H9 (cell line): ENCODE measurements at regions not wholly inside any gene's neighbourhood (a gene's known extent, or its start where the extent isn't known, plus 50 kb on each side); places are given as distances from the start of the nearest gene placed in this dataset.
A peak's percentile ranks its signal among the peaks of the same experiment; 100 is the strongest.
"Not testable (repeated sequence)": the region's sequence is repeated elsewhere in the genome, so short reads cannot be mapped to it uniquely, and the experiment has no call there.

Experiments
- DNase-seq: peaks from one replicate; pipeline ENCODE4 v3.0.0-alpha.2; 2017
- H2AFZ ChIP-seq: one replicate; pipeline ENCODE4 v1.6.1; 2013; ENCODE audit warnings: mild to moderate bottlenecking, low read length, control low read depth, moderate library complexity
- H2AK5ac ChIP-seq: 2 replicates; pipeline ENCODE4 v1.6.1; 2013; ENCODE audit warnings: low read length, control low read depth, mixed read lengths; ENCODE audit not compliant: insufficient read length
- H2BK120ac ChIP-seq: one replicate; pipeline ENCODE4 v1.6.1; 2013; ENCODE audit warnings: low read depth, mild to moderate bottlenecking, low read length, control low read depth, inconsistent platforms; ENCODE audit not compliant: poor library complexity, severe bottlenecking
- H2BK12ac ChIP-seq: 2 replicates; pipeline ENCODE4 v1.6.1; 2013; ENCODE audit warnings: low read length, control low read depth, mixed read lengths, low read depth; ENCODE audit not compliant: insufficient read length
- H2BK15ac ChIP-seq: 2 replicates; pipeline ENCODE4 v1.6.1; 2013; ENCODE audit warnings: low read depth, low read length, control low read depth
- H2BK20ac ChIP-seq: one replicate; pipeline ENCODE4 v1.6.1; 2013; ENCODE audit warnings: low read depth, mild to moderate bottlenecking, low read length, control low read depth, inconsistent platforms; ENCODE audit not compliant: poor library complexity, severe bottlenecking
- H2BK5ac ChIP-seq: 2 replicates; pipeline ENCODE4 v1.6.1; 2013; ENCODE audit warnings: low read length, control low read depth, mixed read lengths; ENCODE audit not compliant: insufficient read length
- H3K14ac ChIP-seq: 2 replicates; pipeline ENCODE4 v1.6.1; 2013; ENCODE audit warnings: low read length, control low read depth; ENCODE audit not compliant: insufficient read depth
- H3K18ac ChIP-seq: 2 replicates; pipeline ENCODE4 v1.6.1; 2013; ENCODE audit warnings: low read depth, mild to moderate bottlenecking, mixed read lengths, low read length, control low read depth; ENCODE audit not compliant: insufficient read length
- H3K23ac ChIP-seq: 2 replicates; pipeline ENCODE4 v1.6.1; 2013; ENCODE audit warnings: low read length, control low read depth, mixed read lengths, low read depth; ENCODE audit not compliant: insufficient read length
- H3K23me2 ChIP-seq: 2 replicates; pipeline ENCODE4 v1.6.1; 2013; ENCODE audit warnings: low read depth, mild to moderate bottlenecking, mixed read lengths, low read length, control low read depth; ENCODE audit not compliant: insufficient read length, poor library complexity, severe bottlenecking
- H3K27ac ChIP-seq: 2 replicates; pipeline ENCODE4 v1.5.1; 2013; ENCODE audit warnings: low read length, control low read depth, mixed read lengths, low read depth; ENCODE audit not compliant: insufficient read length
- H3K27me3 ChIP-seq: 2 replicates; pipeline ENCODE4 v1.6.1; 2013; ENCODE audit warnings: low read length, control low read depth, inconsistent platforms; ENCODE audit not compliant: insufficient read depth
- H3K4ac ChIP-seq: 2 replicates; pipeline ENCODE4 v1.6.1; 2013; ENCODE audit warnings: low read depth, mild to moderate bottlenecking, control low read depth, inconsistent platforms, low read length, moderate library complexity
- H3K4me1 ChIP-seq: 2 replicates; pipeline ENCODE4 v1.6.1; 2013; ENCODE audit warnings: low read length, control low read depth, inconsistent platforms; ENCODE audit not compliant: insufficient read depth
- H3K4me2 ChIP-seq: 2 replicates; pipeline ENCODE4 v1.6.1; 2013; ENCODE audit warnings: low read length, control low read depth, mixed read lengths; ENCODE audit not compliant: insufficient read length, insufficient read depth
- H3K56ac ChIP-seq: 2 replicates; pipeline ENCODE4 v1.6.1; 2013; ENCODE audit warnings: low read depth, mild to moderate bottlenecking, mixed read lengths, low read length, control low read depth; ENCODE audit not compliant: insufficient read length
- H3K79me1 ChIP-seq: 2 replicates; pipeline ENCODE4 v1.6.1; 2013; ENCODE audit warnings: low read depth, mild to moderate bottlenecking, moderate library complexity, low read length, control low read depth, inconsistent platforms; ENCODE audit not compliant: insufficient read depth, poor library complexity, severe bottlenecking
- H3K79me2 ChIP-seq: 2 replicates; pipeline ENCODE4 v1.6.1; 2013; ENCODE audit warnings: low read length, control low read depth, inconsistent platforms; ENCODE audit not compliant: insufficient read depth
- H3K9ac ChIP-seq: 2 replicates; pipeline ENCODE4 v1.6.1; 2013; ENCODE audit warnings: low read length, control low read depth, mixed read lengths; ENCODE audit not compliant: insufficient read length; ENCODE audit errors: extremely low read depth
- H3K9me3 ChIP-seq: one replicate; pipeline ENCODE4 v1.6.1; 2013; ENCODE audit warnings: low read depth, low read length, inconsistent platforms; ENCODE audit not compliant: control insufficient read depth
- H3T11ph ChIP-seq: one replicate; pipeline ENCODE4 v1.6.1; 2013; ENCODE audit warnings: mild to moderate bottlenecking, low read length, control low read depth, inconsistent platforms
- H4K20me1 ChIP-seq: one replicate; pipeline ENCODE4 v1.6.1; 2013; ENCODE audit not compliant: control insufficient read depth, insufficient read length, insufficient read depth
- H4K5ac ChIP-seq: 2 replicates; pipeline ENCODE4 v1.6.1; 2013; ENCODE audit warnings: low read depth, mild to moderate bottlenecking, mixed read lengths, low read length, control low read depth; ENCODE audit not compliant: insufficient read length
- H4K8ac ChIP-seq: replicated peaks from 2 replicates; pipeline ENCODE4 v1.6.1; 2013; ENCODE audit warnings: low read length, control low read depth, mixed read lengths, low read depth; ENCODE audit not compliant: insufficient read length
- H4K91ac ChIP-seq: 2 replicates; pipeline ENCODE4 v1.6.1; 2013; ENCODE audit warnings: low read depth, mild to moderate bottlenecking, moderate library complexity, mixed read lengths, low read length, control low read depth; ENCODE audit not compliant: insufficient read length
- H3K27ac Mint-ChIP-seq, 3 experiments: 2 replicates in 2 of 3; 3 replicates in 1 of 3; pipeline ENCODE4 v1.8.0; 2020 to 2021; ENCODE audit warnings: mixed read lengths in 3 of 3, mild to moderate bottlenecking in 1 of 3, moderate library complexity in 1 of 3
- H3K27me3 Mint-ChIP-seq: 2 replicates; pipeline ENCODE4 v1.8.0; 2021; ENCODE audit warnings: low read depth, mild to moderate bottlenecking, moderate library complexity, mixed read lengths
- H3K36me3 Mint-ChIP-seq, 3 experiments: 2 replicates in 2 of 3; 3 replicates in 1 of 3; pipeline ENCODE4 v1.8.0; 2020 to 2021; ENCODE audit warnings: low read depth in 3 of 3, mixed read lengths in 3 of 3; ENCODE audit not compliant: insufficient read depth in 1 of 3
- H3K4me1 Mint-ChIP-seq, 2 experiments: 2 replicates each; pipeline ENCODE4 v1.8.0; 2020; ENCODE audit warnings: mixed read lengths in 2 of 2
- H3K4me3 Mint-ChIP-seq, 2 experiments: 2 replicates in 1 of 2; 3 replicates in 1 of 2; pipeline ENCODE4 v1.8.0; 2020 to 2021; ENCODE audit warnings: mild to moderate bottlenecking in 2 of 2, mixed read lengths in 2 of 2, moderate library complexity in 1 of 2
- H3K9me3 Mint-ChIP-seq, 2 experiments: 2 replicates in 1 of 2; 3 replicates in 1 of 2; pipeline ENCODE4 v1.8.0; 2020; ENCODE audit warnings: mild to moderate bottlenecking in 2 of 2, mixed read lengths in 2 of 2, moderate library complexity in 1 of 2
- CTCF ChIP-seq: fragments of 200-600 bp; sonication (generic); conservative IDR thresholded peaks from 3 replicates; pipeline ENCODE4 v1.8.0; 2021; ENCODE audit warnings: antibody characterized with exemption, mild to moderate bottlenecking
- WGBS: extraction: QIAGEN DNeasy Blood & Tissue Kit; methylation state at CpG from one replicate; pipeline ENCODE4 v1.1.7; 2013; ENCODE audit warnings: missing lambda C conversion rate, low lambda C conversion rate, mixed read lengths; ENCODE audit not compliant: insufficient read length; ENCODE audit errors: extremely low coverage; 5-methylcytosine and 5-hydroxymethylcytosine counted together

GRCh38 chr2:109676346-109676902 is 62.3 kb downstream of the SOWAHC start:
- H3K9me3 Mint-ChIP-seq, result peaks cover 8% of the 10 kb centered on the region in 2 experiments; a peak in 4 of 5 replicates
- H3K4me1 Mint-ChIP-seq, result peaks cover 0 to 9% of the 10 kb centered on the region in 2 experiments
- no peak overlapping the region for H3K4me3 Mint-ChIP-seq

DNA sequence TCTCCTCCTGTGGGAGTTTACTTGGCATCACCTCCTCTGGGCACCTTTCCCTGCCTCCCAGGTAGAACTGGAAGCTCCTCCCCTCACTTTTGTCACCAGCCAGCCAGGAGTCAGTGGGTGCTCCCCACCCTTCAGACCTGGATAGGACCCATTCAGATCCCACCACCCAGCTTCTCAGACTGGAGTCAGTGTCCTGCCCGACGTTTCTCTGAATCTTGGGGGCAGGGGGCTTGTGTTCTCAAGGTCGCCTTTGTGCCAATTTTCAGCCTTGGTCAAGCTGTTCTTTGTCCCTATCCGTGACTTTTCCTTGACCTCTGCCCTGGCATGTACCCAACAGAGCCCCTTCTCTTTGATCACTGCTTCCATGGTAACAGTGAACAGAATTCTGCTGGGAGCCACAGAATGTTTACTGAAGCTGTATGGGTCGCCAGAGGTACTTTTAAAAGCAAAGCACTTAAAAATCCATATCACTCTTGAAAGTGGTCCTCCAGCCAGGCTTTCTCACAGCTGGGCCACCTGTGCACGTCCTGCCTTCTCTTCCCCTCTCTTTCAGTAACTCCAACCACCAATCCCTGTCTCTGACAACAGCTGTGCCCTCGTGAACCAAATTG is 63.1 kb downstream of the SOWAHC start:
- H4K5ac ChIP-seq, H3T11ph ChIP-seq, H2BK15ac ChIP-seq, H3K4me1 Mint-ChIP-seq, DNase-seq, H3K79me2 ChIP-seq, H2AFZ ChIP-seq, H3K4me3 Mint-ChIP-seq, H3K9me3 ChIP-seq, H3K4me1 ChIP-seq, H3K9me3 Mint-ChIP-seq, H2BK120ac ChIP-seq, H4K8ac ChIP-seq, H2BK12ac ChIP-seq, H3K9ac ChIP-seq, H3K23me2 ChIP-seq, H3K56ac ChIP-seq, H3K27ac ChIP-seq, H2BK20ac ChIP-seq, H3K79me1 ChIP-seq, H3K4ac ChIP-seq, H3K14ac ChIP-seq, H4K20me1 ChIP-seq, H3K23ac ChIP-seq, H3K18ac ChIP-seq, H3K27me3 Mint-ChIP-seq, H2BK5ac ChIP-seq, H2AK5ac ChIP-seq, H3K27me3 ChIP-seq, H4K91ac ChIP-seq, H3K4me2 ChIP-seq: not testable (repeated sequence)
- WGBS, result no CpG with 5 or more reads among the region's 7 CpGs
- peaks cover 0 to 13% (median 0%) of the 10 kb centered on the region in 3 experiments; a peak in 2 of 7 replicates for H3K36me3 Mint-ChIP-seq
- H3K27ac Mint-ChIP-seq, result peak overlapping the region in 1 of 3 experiments; percentile 70; a peak in 1 of 7 replicates

More at GRCh38 chr2:109676346-109676902, 62.3 kb downstream of the SOWAHC start:
- Histone ChIP-seq H2AK5ac (no peak overlapping the region), H2BK12ac (no peak overlapping the region), H3K79me1 (no peaks in the 10 kb centered on the region), H3T11ph (no peak overlapping the region), H3K14ac (no peak overlapping the region), H2BK5ac (no peak overlapping the region), H3K4me2 (no peak overlapping the region), H2BK20ac (no peak overlapping the region), H2BK120ac (no peak overlapping the region), H3K9me3 (no peaks in the 10 kb centered on the region), H4K5ac (no peak overlapping the region), H3K23ac (no peak overlapping the region), H3K4ac (no peak overlapping the region), H3K23me2 (no peaks in the 10 kb centered on the region), H3K56ac (no peak overlapping the region), H3K9ac (no peak overlapping the region), H2BK15ac (no peak overlapping the region), H4K20me1 (no peaks in the 10 kb centered on the region), H2AFZ (no peak overlapping the region), H3K27me3 (no peaks in the 10 kb centered on the region), H3K4me1 (no peaks in the 10 kb centered on the region), H3K18ac (no peak overlapping the region), H4K8ac (no peak overlapping the region), H3K79me2 (no peaks in the 10 kb centered on the region), H3K27ac (no peak overlapping the region), H4K91ac (no peak overlapping the region)
- WGBS, result no CpG with 5 or more reads among the region's 7 CpGs
- H3K36me3 Mint-ChIP-seq, result peaks cover 0 to 13% (median 0%) of the 10 kb centered on the region in 3 experiments; a peak in 2 of 7 replicates
- TF ChIP-seq CTCF, result no peak
- DNase-seq, result no peak
- no peaks in the 10 kb centered on the region for H3K27me3 Mint-ChIP-seq
- H3K27ac Mint-ChIP-seq, result peak overlapping the region in 1 of 3 experiments; percentile 72; a peak in 1 of 7 replicates
